Colonic mucosa (tissue), 4 donors: ENCODE measurements at regions not wholly inside any gene's neighbourhood (a gene's known extent, or its start where the extent isn't known, plus 50 kb on each side); places are given as distances from the start of the nearest gene placed in this dataset.
"Not testable (repeated sequence)": the region's sequence is repeated elsewhere in the genome, so short reads cannot be mapped to it uniquely, and the experiment has no call there.

Experiments used
- DNase-seq: peaks from one replicate; pipeline ENCODE4 v3.0.0-alpha.2; 2020
- H3K27ac ChIP-seq: fragments of 200-600 bp; one replicate; pipeline ENCODE4 v1.8.0; 2021
- H3K27me3 ChIP-seq: fragments of 200-600 bp; one replicate; pipeline ENCODE4 v1.8.0; 2021
- H3K36me3 ChIP-seq: fragments of 200-600 bp; one replicate; pipeline ENCODE4 v1.8.0; 2021
- H3K4me1 ChIP-seq: fragments of 200-600 bp; one replicate; pipeline ENCODE4 v1.8.0; 2021; ENCODE audit warnings: mild to moderate bottlenecking
- H3K4me3 ChIP-seq: fragments of 200-600 bp; one replicate; pipeline ENCODE4 v1.8.0; 2021
- H3K9ac ChIP-seq, 2 donors: one replicate each; pipeline ENCODE4 v1.7.0; 2013; ENCODE audit warnings: control low read depth in 2 of 2, low read depth in 2 of 2, low read length in 2 of 2
- H3K9me3 ChIP-seq: fragments of 200-600 bp; one replicate; pipeline ENCODE4 v1.8.0; 2021
- CTCF ChIP-seq: fragments of 200-600 bp; IDR thresholded peaks from one replicate; pipeline ENCODE4 v1.8.0; 2022; ENCODE audit warnings: antibody characterized with exemption, mild to moderate bottlenecking
- intact Hi-C: fragments of 100-400 bp; cut with DNase I; formaldehyde crosslinking; loops from one replicate; pipeline ENCODE4 v1.14.1; 2022
- donor health status: healthy.
- donor health status: DM: no; HTN: no; CAD: no.
- donor health status: DM: no; HTN: no; CAD: no.

GRCh38 chr14:105647784-105648608 is 121.6 kb downstream of the TMEM121 start:
- H3K4me3 ChIP-seq: no peak overlapping the region
- intact Hi-C loops: no loop called here
- DNase-seq: no peak

GRCh38 chr14:105648609-105649535 is 122.5 kb downstream of the TMEM121 start:
- DNase-seq, H3K9ac ChIP-seq, H3K4me1 ChIP-seq, H3K27ac ChIP-seq, H3K4me3 ChIP-seq, H3K27me3 ChIP-seq, H3K9me3 ChIP-seq, H3K36me3 ChIP-seq, intact Hi-C loops: not testable (repeated sequence)

More at GRCh38 chr14:105647784-105648608, 121.6 kb downstream of the TMEM121 start:
- Histone ChIP-seq H3K9ac (no peak overlapping the region), H3K27ac (no peak overlapping the region), H3K27me3 (no peaks in the 10 kb centered on the region), H3K36me3 (no peaks in the 10 kb centered on the region), H3K4me1 (no peaks in the 10 kb centered on the region), H3K9me3 (no peaks in the 10 kb centered on the region)
- no peak for TF ChIP-seq CTCF

GRCh38 chr14:105652317-105652716 is 125.9 kb downstream of the TMEM121 start:
- DNase-seq, H3K27me3 ChIP-seq, H3K9me3 ChIP-seq, H3K36me3 ChIP-seq, intact Hi-C loops, H3K4me1 ChIP-seq, H3K27ac ChIP-seq, H3K4me3 ChIP-seq, H3K9ac ChIP-seq: not testable (repeated sequence)

GRCh38 chr14:105653921-105654320 is 127.5 kb downstream of the TMEM121 start:
- H3K4me3 ChIP-seq: not testable (repeated sequence)

GRCh38 chr14:105659255-105659654 is 132.9 kb downstream of the TMEM121 start:
- intact Hi-C loops, DNase-seq, H3K9ac ChIP-seq, H3K27me3 ChIP-seq, H3K4me1 ChIP-seq, H3K9me3 ChIP-seq, H3K36me3 ChIP-seq, H3K27ac ChIP-seq, H3K4me3 ChIP-seq: not testable (repeated sequence)

More at GRCh38 chr14:105653921-105654320, 127.5 kb downstream of the TMEM121 start:
- H3K27ac ChIP-seq, intact Hi-C loops, DNase-seq, H3K9ac ChIP-seq, H3K36me3 ChIP-seq, H3K27me3 ChIP-seq, H3K9me3 ChIP-seq, H3K4me1 ChIP-seq: not testable (repeated sequence)

- TF ChIP-seq CTCF: no peak
- no peaks in the 10 kb centered on the region for H3K27me3 ChIP-seq
- no peaks in the 10 kb centered on the region for H3K4me1 ChIP-seq
- no peaks in the 10 kb centered on the region for H3K9me3 ChIP-seq
- H3K27ac ChIP-seq: no peak overlapping the region
- H3K4me3 ChIP-seq: no peak overlapping the region
- H3K9ac ChIP-seq: no peak overlapping the region
- intact Hi-C loops: no loop called here
- DNase-seq: no peak
- H3K36me3 ChIP-seq: no peaks in the 10 kb centered on the region
Observed at GRCh38 chr14:105659935-105660527, 133.6 kb downstream of the TMEM121 start.

GRCh38 chr14:105660816-105661531 is 134.6 kb downstream of the TMEM121 start:
- intact Hi-C loops: no loop called here
- no peaks in the 10 kb centered on the region for H3K9me3 ChIP-seq
- no peaks in the 10 kb centered on the region for H3K36me3 ChIP-seq
- H3K27me3 ChIP-seq: no peaks in the 10 kb centered on the region
- no peak overlapping the region for H3K27ac ChIP-seq
- DNase-seq: no peak
- H3K4me1 ChIP-seq: no peaks in the 10 kb centered on the region
- no peak overlapping the region for H3K4me3 ChIP-seq
- no peak overlapping the region for H3K9ac ChIP-seq
- no peak for TF ChIP-seq CTCF

GRCh38 chr14:105662043-105662442 is 135.7 kb downstream of the TMEM121 start:
- H3K9me3 ChIP-seq, H3K36me3 ChIP-seq, H3K27me3 ChIP-seq, H3K9ac ChIP-seq, intact Hi-C loops, DNase-seq, H3K4me1 ChIP-seq, H3K4me3 ChIP-seq, H3K27ac ChIP-seq: not testable (repeated sequence)

GRCh38 chr14:105662592-105662991 is 136.2 kb downstream of the TMEM121 start:
- DNase-seq, H3K9ac ChIP-seq, H3K4me1 ChIP-seq, intact Hi-C loops, H3K27me3 ChIP-seq, H3K27ac ChIP-seq, H3K36me3 ChIP-seq, H3K9me3 ChIP-seq, H3K4me3 ChIP-seq: not testable (repeated sequence)
